Neural progenitor cell (in vitro differentiated cells): ENCODE measurements at regions not wholly inside any gene's neighbourhood (a gene's known extent, or its start where the extent isn't known, plus 50 kb on each side); places are given as distances from the start of the nearest gene placed in this dataset.

Experiments
- DNase-seq: peaks from one replicate; pipeline ENCODE4 v3.0.0-alpha.2; 2016; ENCODE audit warnings: low spot score
- H2AFZ ChIP-seq: fragments of 200-600 bp; sonication (generic); replicated peaks from 2 replicates; pipeline ENCODE4 v1.6.1; 2016; ENCODE audit warnings: antibody characterized with exemption
- H3F3A ChIP-seq: fragments of 200-600 bp; sonication (generic); 2 replicates; pipeline ENCODE4 v1.6.1; 2016; ENCODE audit warnings: antibody characterized with exemption, low read depth
- H3K27ac ChIP-seq: fragments of 200-600 bp; sonication (generic); 2 replicates; pipeline ENCODE4 v1.5.1; 2016; ENCODE audit warnings: mild to moderate bottlenecking
- H3K27me3 ChIP-seq: fragments of 200-600 bp; sonication (generic); 2 replicates; pipeline ENCODE4 v1.6.1; 2016; ENCODE audit warnings: mild to moderate bottlenecking, moderate library complexity
- H3K36me3 ChIP-seq: fragments of 200-600 bp; sonication (generic); 2 replicates; pipeline ENCODE4 v1.5.1; 2016
- H3K4me1 ChIP-seq: fragments of 200-600 bp; sonication (generic); 2 replicates; pipeline ENCODE4 v1.6.1; 2016; ENCODE audit warnings: mixed run types
- H3K4me2 ChIP-seq: fragments of 200-600 bp; sonication (generic); 2 replicates; pipeline ENCODE4 v1.6.1; 2016
- H3K4me3 ChIP-seq: fragments of 200-600 bp; sonication (generic); 2 replicates; pipeline ENCODE4 v1.5.1; 2016
- H3K79me2 ChIP-seq: fragments of 200-600 bp; sonication (generic); 2 replicates; pipeline ENCODE4 v1.6.1; 2016; ENCODE audit warnings: low read depth
- H3K9ac ChIP-seq: fragments of 200-600 bp; sonication (generic); 2 replicates; pipeline ENCODE4 v1.6.1; 2016
- H3K9me3 ChIP-seq: fragments of 200-600 bp; sonication (generic); 2 replicates; pipeline ENCODE4 v1.5.1; 2016; ENCODE audit warnings: low read depth
- H4K20me1 ChIP-seq: fragments of 200-600 bp; sonication (generic); 2 replicates; pipeline ENCODE4 v1.6.1; 2016; ENCODE audit warnings: low read depth
- H3K27ac Mint-ChIP-seq: 3 replicates; pipeline ENCODE4 v1.8.0; 2021; ENCODE audit warnings: mixed read lengths
- H3K27me3 Mint-ChIP-seq: 2 replicates; pipeline ENCODE4 v1.8.0; 2022; ENCODE audit warnings: low read depth, mild to moderate bottlenecking, inconsistent platforms, moderate library complexity, mixed read lengths; ENCODE audit not compliant: insufficient read depth
- H3K36me3 Mint-ChIP-seq: 3 replicates; pipeline ENCODE4 v1.8.0; 2021; ENCODE audit warnings: mixed read lengths
- H3K4me1 Mint-ChIP-seq: 3 replicates; pipeline ENCODE4 v1.8.0; 2021; ENCODE audit warnings: mixed read lengths
- H3K4me3 Mint-ChIP-seq: 3 replicates; pipeline ENCODE4 v1.8.0; 2021; ENCODE audit warnings: mild to moderate bottlenecking, moderate library complexity, mixed read lengths
- H3K9me3 Mint-ChIP-seq: 3 replicates; pipeline ENCODE4 v1.8.0; 2020; ENCODE audit warnings: mixed read lengths
- EZH2 ChIP-seq: fragments of 200-600 bp; sonication (generic); IDR thresholded peaks from 2 replicates; pipeline ENCODE4 v1.6.1; 2017; ENCODE audit warnings: antibody characterized with exemption, mild to moderate bottlenecking, moderate library complexity
- EZH2phosphoT487 ChIP-seq: fragments of 200-600 bp; sonication (generic); IDR thresholded peaks from 2 replicates; pipeline ENCODE4 v1.6.1; 2017; ENCODE audit warnings: antibody characterized with exemption
- TF ChIP-seq, protein P1 (sequence below): fragments of 200-600 bp; sonication (generic); IDR thresholded peaks from 2 replicates; pipeline ENCODE4 v1.5.1; 2017; ENCODE audit warnings: antibody characterized with exemption, mild to moderate bottlenecking

GRCh38 chr9:1951446-1951845 lies 63.7 kb upstream of the SMARCA2 start:
- H3K27me3 ChIP-seq: no peaks in the 10 kb centered on the region
- Mint-ChIP-seq H3K4me3 (no peak overlapping the region), H3K9me3 (no peaks in the 10 kb centered on the region), H3K27ac (no peak overlapping the region), H3K27me3 (peaks cover 2% of the 10 kb centered on the region), H3K4me1 (peaks cover 2% of the 10 kb centered on the region), H3K36me3 (no peaks in the 10 kb centered on the region)
- H3F3A ChIP-seq: no peaks in the 10 kb centered on the region
- no peaks in the 10 kb centered on the region for H3K79me2 ChIP-seq
- no peaks in the 10 kb centered on the region for H3K9me3 ChIP-seq
- H2AFZ ChIP-seq: no peak overlapping the region
- H3K4me1 ChIP-seq: peaks cover 11% of the 10 kb centered on the region
- H3K9ac ChIP-seq: no peak overlapping the region
- no peak overlapping the region for H3K27ac ChIP-seq
- H4K20me1 ChIP-seq: no peaks in the 10 kb centered on the region
- TF ChIP-seq EZH2phosphoT487: no peak
- no peak for TF ChIP-seq EZH2
- TF ChIP-seq, protein P1, sequence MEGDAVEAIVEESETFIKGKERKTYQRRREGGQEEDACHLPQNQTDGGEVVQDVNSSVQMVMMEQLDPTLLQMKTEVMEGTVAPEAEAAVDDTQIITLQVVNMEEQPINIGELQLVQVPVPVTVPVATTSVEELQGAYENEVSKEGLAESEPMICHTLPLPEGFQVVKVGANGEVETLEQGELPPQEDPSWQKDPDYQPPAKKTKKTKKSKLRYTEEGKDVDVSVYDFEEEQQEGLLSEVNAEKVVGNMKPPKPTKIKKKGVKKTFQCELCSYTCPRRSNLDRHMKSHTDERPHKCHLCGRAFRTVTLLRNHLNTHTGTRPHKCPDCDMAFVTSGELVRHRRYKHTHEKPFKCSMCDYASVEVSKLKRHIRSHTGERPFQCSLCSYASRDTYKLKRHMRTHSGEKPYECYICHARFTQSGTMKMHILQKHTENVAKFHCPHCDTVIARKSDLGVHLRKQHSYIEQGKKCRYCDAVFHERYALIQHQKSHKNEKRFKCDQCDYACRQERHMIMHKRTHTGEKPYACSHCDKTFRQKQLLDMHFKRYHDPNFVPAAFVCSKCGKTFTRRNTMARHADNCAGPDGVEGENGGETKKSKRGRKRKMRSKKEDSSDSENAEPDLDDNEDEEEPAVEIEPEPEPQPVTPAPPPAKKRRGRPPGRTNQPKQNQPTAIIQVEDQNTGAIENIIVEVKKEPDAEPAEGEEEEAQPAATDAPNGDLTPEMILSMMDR: no peak
- H3K4me2 ChIP-seq: no peak overlapping the region
- no peak for DNase-seq
- H3K36me3 ChIP-seq: no peaks in the 10 kb centered on the region
- no peak overlapping the region for H3K4me3 ChIP-seq

- peaks cover 2% of the 10 kb centered on the region for H3K4me1 Mint-ChIP-seq
- H3K36me3 ChIP-seq: no peaks in the 10 kb centered on the region
- no peak overlapping the region for H3K9ac ChIP-seq
- no peak overlapping the region for H2AFZ ChIP-seq
- H3K9me3 Mint-ChIP-seq: no peaks in the 10 kb centered on the region
- no peak overlapping the region for H3K4me3 ChIP-seq
- no peaks in the 10 kb centered on the region for H4K20me1 ChIP-seq
- H3K4me2 ChIP-seq: no peak overlapping the region
- H3K9me3 ChIP-seq: no peaks in the 10 kb centered on the region
- no peak for DNase-seq
- TF ChIP-seq, protein P1: no peak
- TF ChIP-seq EZH2phosphoT487: no peak
- TF ChIP-seq EZH2: no peak
- no peaks in the 10 kb centered on the region for H3F3A ChIP-seq
- H3K27ac ChIP-seq: no peak overlapping the region
- no peaks in the 10 kb centered on the region for H3K36me3 Mint-ChIP-seq
- no peak overlapping the region for H3K27ac Mint-ChIP-seq
- peaks cover 11% of the 10 kb centered on the region for H3K4me1 ChIP-seq
- no peaks in the 10 kb centered on the region for H3K79me2 ChIP-seq
- H3K27me3 Mint-ChIP-seq: peaks cover 2% of the 10 kb centered on the region
- no peaks in the 10 kb centered on the region for H3K27me3 ChIP-seq
- H3K4me3 Mint-ChIP-seq: no peak overlapping the region
Observed at GRCh38 chr9:1952001-1952400, 63.1 kb upstream of the SMARCA2 start.

- Mint-ChIP-seq H3K4me3 (no peak overlapping the region), H3K27me3 (peaks cover 2% of the 10 kb centered on the region), H3K9me3 (no peaks in the 10 kb centered on the region), H3K4me1 (no peaks in the 10 kb centered on the region), H3K36me3 (no peaks in the 10 kb centered on the region), H3K27ac (no peak overlapping the region)
- no peak overlapping the region for H3K27ac ChIP-seq
- H3K9ac ChIP-seq: no peak overlapping the region
- no peak for DNase-seq
- H3K9me3 ChIP-seq: no peaks in the 10 kb centered on the region
- H2AFZ ChIP-seq: no peak overlapping the region
- H3K4me2 ChIP-seq: no peak overlapping the region
- TF ChIP-seq EZH2 (no peak), EZH2phosphoT487 (no peak)
- H3F3A ChIP-seq: no peaks in the 10 kb centered on the region
- no peak overlapping the region for H3K4me3 ChIP-seq
- no peaks in the 10 kb centered on the region for H3K36me3 ChIP-seq
- H3K4me1 ChIP-seq: peaks cover 9% of the 10 kb centered on the region
- no peaks in the 10 kb centered on the region for H4K20me1 ChIP-seq
- H3K79me2 ChIP-seq: no peaks in the 10 kb centered on the region
- no peaks in the 10 kb centered on the region for H3K27me3 ChIP-seq
Observed at GRCh38 chr9:1954238-1954637, 60.9 kb upstream of the SMARCA2 start.

DNA sequence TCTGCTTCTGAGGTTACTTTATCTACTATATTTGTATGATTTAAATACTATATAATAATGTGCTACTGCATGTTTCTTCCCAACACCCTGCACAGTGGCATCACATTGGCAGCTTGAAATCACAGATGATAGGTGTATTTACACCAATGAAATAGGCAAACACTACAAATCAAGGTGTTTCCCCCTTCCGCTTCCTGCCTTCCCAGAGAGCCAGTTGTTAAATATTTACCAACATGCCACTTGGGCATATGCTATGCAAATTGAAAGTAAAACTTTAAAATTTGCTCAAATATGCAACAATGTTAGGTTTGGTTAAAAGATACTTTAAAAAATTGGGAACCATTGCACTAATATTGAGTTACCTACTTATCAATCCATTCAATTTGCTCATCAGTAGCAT lies 58.2 kb upstream of the SMARCA2 start:
- H3K79me2 ChIP-seq: no peaks in the 10 kb centered on the region
- Mint-ChIP-seq H3K27ac (no peak overlapping the region), H3K27me3 (no peaks in the 10 kb centered on the region), H3K4me1 (no peaks in the 10 kb centered on the region), H3K4me3 (no peak overlapping the region), H3K9me3 (no peaks in the 10 kb centered on the region), H3K36me3 (no peaks in the 10 kb centered on the region)
- H4K20me1 ChIP-seq: no peaks in the 10 kb centered on the region
- H3K27me3 ChIP-seq: no peaks in the 10 kb centered on the region
- no peak for TF ChIP-seq EZH2phosphoT487
- TF ChIP-seq EZH2: no peak
- TF ChIP-seq, protein P1: no peak
- H3K9me3 ChIP-seq: no peaks in the 10 kb centered on the region
- DNase-seq: no peak
- H3K9ac ChIP-seq: no peak overlapping the region
- no peaks in the 10 kb centered on the region for H3F3A ChIP-seq
- no peak overlapping the region for H3K4me3 ChIP-seq
- H3K36me3 ChIP-seq: no peaks in the 10 kb centered on the region
- no peak overlapping the region for H3K27ac ChIP-seq
- no peaks in the 10 kb centered on the region for H3K4me1 ChIP-seq
- H3K4me2 ChIP-seq: no peak overlapping the region
- H2AFZ ChIP-seq: no peak overlapping the region
